ENCODE measurements at regions not wholly inside any gene's neighbourhood (a gene's known extent, or its start where the extent isn't known, plus 50 kb on each side); places are given as distances from the start of the nearest gene placed in this dataset.

DNA sequence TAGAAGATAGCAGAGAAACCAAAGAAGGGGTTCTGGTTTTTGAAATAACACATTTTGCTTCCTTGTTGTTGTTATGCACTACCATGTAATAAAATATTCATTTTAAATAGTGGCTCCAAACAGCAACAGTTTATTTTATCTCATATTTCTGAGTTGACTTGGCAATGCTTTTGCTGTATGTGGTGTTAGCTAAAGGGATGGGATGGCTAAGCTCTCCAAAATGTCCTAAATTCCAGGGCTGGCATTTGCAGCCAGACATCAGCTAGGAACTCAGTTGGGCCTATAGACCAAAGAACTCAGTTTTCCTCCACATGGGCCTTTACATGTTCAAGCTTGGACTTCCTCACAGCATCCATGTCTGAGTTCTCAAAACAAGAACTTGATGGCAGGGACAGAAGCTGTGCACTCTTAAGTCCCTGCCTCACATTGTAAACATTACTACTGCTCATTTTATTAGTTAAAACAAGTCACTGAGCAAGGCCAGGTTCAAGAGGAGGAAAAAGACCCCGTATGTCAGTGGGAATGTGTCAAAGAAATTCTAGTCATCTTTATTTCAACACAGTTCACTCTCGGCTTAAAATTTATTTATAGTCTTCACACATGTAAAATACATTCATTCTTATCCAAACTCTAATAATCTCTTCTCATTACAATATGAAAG, 819.3 kb upstream of the PCDH20 start:
- H2BK5ac ChIP-seq (ENCODE audit: low read length): no peak overlapping the region
- H3K79me1 ChIP-seq (ENCODE audit: low read length): no peaks in the 10 kb centered on the region
- no peaks in the 10 kb centered on the region for H3K27me3 ChIP-seq (ENCODE audit: insufficient read depth, low read length, poor library complexity)
- H3K79me2 ChIP-seq (ENCODE audit: control insufficient read depth, insufficient read depth, low read length): no peaks in the 10 kb centered on the region
- H3K36me3 ChIP-seq (ENCODE audit: control insufficient read depth, insufficient read depth, low read length): no peaks in the 10 kb centered on the region
- no peak overlapping the region for H3K56ac ChIP-seq (ENCODE audit: low read length)
- H3K9ac ChIP-seq (ENCODE audit: low read length): no peak overlapping the region
- no peak overlapping the region for H3K18ac ChIP-seq (ENCODE audit: low read length)
- H4K5ac ChIP-seq (ENCODE audit: low read length): no peak overlapping the region
- no peak overlapping the region for H2BK15ac ChIP-seq (replicated peaks; ENCODE audit: low read depth)
- H3K27ac ChIP-seq (ENCODE audit: low read depth, low read length): no peak overlapping the region
- 100% methylated on average over 1 of the region's 2 CpGs for WGBS (ENCODE audit: extremely low coverage, insufficient coverage, low lambda C conversion rate)
- no peak overlapping the region for H2BK120ac ChIP-seq (ENCODE audit: low read depth, low read length)
- no peak overlapping the region for H3K23ac ChIP-seq (ENCODE audit: low read length)
- H3K4me2 ChIP-seq (ENCODE audit: low read length): no peak overlapping the region
- DNase-seq: no peak
- no peak overlapping the region for H3K4ac ChIP-seq (ENCODE audit: low read depth, low read length)
- no peak overlapping the region for H4K8ac ChIP-seq (ENCODE audit: low read depth, low read length)
- no peak overlapping the region for H2AK5ac ChIP-seq (ENCODE audit: low read length)
- no peaks in the 10 kb centered on the region for H3K4me1 ChIP-seq (ENCODE audit: control insufficient read depth, low read depth, low read length)
- no peak overlapping the region for H3K4me3 ChIP-seq (ENCODE audit: low read length)

DNA sequence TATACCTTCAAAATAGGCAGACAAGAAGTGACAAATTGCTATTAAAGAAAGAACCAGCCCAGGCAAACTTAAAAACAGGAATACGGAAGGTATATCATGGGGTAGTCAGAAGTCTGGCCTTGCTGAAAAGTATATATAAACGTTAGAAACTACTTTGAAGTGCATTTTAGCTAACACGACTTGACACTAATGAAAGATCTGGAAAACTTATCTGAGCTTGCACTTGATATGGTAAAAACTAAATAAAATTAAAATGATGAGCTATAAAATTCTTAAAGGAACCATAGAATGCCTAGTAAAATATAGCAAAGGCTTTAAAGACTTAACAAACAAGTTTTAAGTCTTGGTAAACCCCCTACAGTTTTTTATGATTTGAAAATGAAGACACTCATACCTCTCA, 795.3 kb upstream of the PCDH20 start:
- Histone ChIP-seq H3K27me3 (ENCODE audit: insufficient read depth, low read length, poor library complexity) (no peaks in the 10 kb centered on the region), H3K9ac (ENCODE audit: low read length) (no peak overlapping the region), H3K56ac (ENCODE audit: low read length) (no peak overlapping the region), H3K23ac (ENCODE audit: low read length) (no peak overlapping the region), H3K4me2 (ENCODE audit: low read length) (no peak overlapping the region), H3K79me2 (ENCODE audit: control insufficient read depth, insufficient read depth, low read length) (no peaks in the 10 kb centered on the region), H3K4me3 (ENCODE audit: low read length) (no peak overlapping the region), H4K5ac (ENCODE audit: low read length) (no peak overlapping the region), H2BK5ac (ENCODE audit: low read length) (no peak overlapping the region), H2BK120ac (ENCODE audit: low read depth, low read length) (no peak overlapping the region), H3K4me1 (ENCODE audit: control insufficient read depth, low read depth, low read length) (no peaks in the 10 kb centered on the region), H3K27ac (ENCODE audit: low read depth, low read length) (no peak overlapping the region), H3K36me3 (ENCODE audit: control insufficient read depth, insufficient read depth, low read length) (no peaks in the 10 kb centered on the region), H2BK15ac (replicated peaks; ENCODE audit: low read depth) (no peak overlapping the region), H3K79me1 (ENCODE audit: low read length) (no peaks in the 10 kb centered on the region), H2AK5ac (ENCODE audit: low read length) (no peak overlapping the region), H3K18ac (ENCODE audit: low read length) (no peak overlapping the region), H3K4ac (ENCODE audit: low read depth, low read length) (no peak overlapping the region), H4K8ac (ENCODE audit: low read depth, low read length) (no peak overlapping the region)
- no peak for DNase-seq
- no CpG with 5 or more reads among the region's 3 CpGs for WGBS (ENCODE audit: extremely low coverage, insufficient coverage, low lambda C conversion rate)

DNA sequence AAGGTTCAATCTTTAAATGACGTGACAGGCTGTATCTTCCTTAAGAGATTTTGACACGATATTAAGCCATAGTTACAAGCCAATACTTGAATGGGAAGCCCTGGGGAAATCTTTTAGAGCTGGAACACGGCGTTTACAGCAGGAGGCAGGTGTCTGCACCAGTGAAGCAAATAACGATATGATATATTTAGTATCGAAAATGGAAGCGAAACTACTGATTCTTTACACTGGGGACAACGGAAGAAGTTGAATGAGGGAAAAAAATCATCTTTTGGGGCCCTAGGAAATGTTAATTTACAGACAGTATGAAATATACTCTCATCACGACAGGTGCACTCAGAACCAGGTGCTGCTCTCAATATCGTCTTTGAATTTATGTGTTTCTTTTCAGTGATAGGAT, 793.9 kb upstream of the PCDH20 start:
- Histone ChIP-seq H3K23ac (ENCODE audit: low read length) (no peak overlapping the region), H3K4me1 (ENCODE audit: control insufficient read depth, low read depth, low read length) (no peaks in the 10 kb centered on the region), H3K4me2 (ENCODE audit: low read length) (no peak overlapping the region), H3K4me3 (ENCODE audit: low read length) (no peak overlapping the region), H3K9ac (ENCODE audit: low read length) (no peak overlapping the region), H3K4ac (ENCODE audit: low read depth, low read length) (no peak overlapping the region), H2BK5ac (ENCODE audit: low read length) (no peak overlapping the region), H3K79me2 (ENCODE audit: control insufficient read depth, insufficient read depth, low read length) (no peaks in the 10 kb centered on the region), H3K79me1 (ENCODE audit: low read length) (no peaks in the 10 kb centered on the region), H2BK120ac (ENCODE audit: low read depth, low read length) (no peak overlapping the region), H3K27ac (ENCODE audit: low read depth, low read length) (no peak overlapping the region), H2BK15ac (replicated peaks; ENCODE audit: low read depth) (no peak overlapping the region), H4K8ac (ENCODE audit: low read depth, low read length) (no peak overlapping the region), H4K5ac (ENCODE audit: low read length) (no peak overlapping the region), H3K56ac (ENCODE audit: low read length) (no peak overlapping the region), H3K27me3 (ENCODE audit: insufficient read depth, low read length, poor library complexity) (no peaks in the 10 kb centered on the region), H3K36me3 (ENCODE audit: control insufficient read depth, insufficient read depth, low read length) (no peaks in the 10 kb centered on the region), H2AK5ac (ENCODE audit: low read length) (no peak overlapping the region), H3K18ac (ENCODE audit: low read length) (no peak overlapping the region)
- no peak for DNase-seq
- WGBS (ENCODE audit: extremely low coverage, insufficient coverage, low lambda C conversion rate): no CpG with 5 or more reads among the region's 10 CpGs

DNA sequence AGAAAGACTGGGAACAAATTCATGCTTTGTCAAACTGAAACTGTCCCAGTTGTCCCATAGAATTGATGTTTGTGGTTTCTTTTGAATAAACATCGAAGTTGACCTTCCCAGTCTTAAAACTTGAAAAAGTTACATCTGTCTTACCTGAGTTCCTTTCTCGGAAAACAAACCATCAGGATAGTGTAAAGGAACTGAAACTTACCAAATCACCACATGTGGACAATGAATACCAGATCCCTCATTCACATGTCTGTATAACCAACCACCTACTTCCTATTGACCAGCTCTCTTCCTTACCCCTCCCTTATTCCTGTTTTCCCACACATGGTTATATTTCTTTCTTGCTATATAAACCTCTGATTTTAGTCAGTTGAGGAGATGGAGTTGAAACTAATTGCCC, 791.7 kb upstream of the PCDH20 start:
- Histone ChIP-seq H2BK15ac (replicated peaks; ENCODE audit: low read depth) (no peak overlapping the region), H3K4me3 (ENCODE audit: low read length) (no peak overlapping the region), H3K4me1 (ENCODE audit: control insufficient read depth, low read depth, low read length) (no peaks in the 10 kb centered on the region), H2BK120ac (ENCODE audit: low read depth, low read length) (no peak overlapping the region), H4K5ac (ENCODE audit: low read length) (no peak overlapping the region), H3K4ac (ENCODE audit: low read depth, low read length) (no peak overlapping the region), H3K27ac (ENCODE audit: low read depth, low read length) (no peak overlapping the region), H3K27me3 (ENCODE audit: insufficient read depth, low read length, poor library complexity) (no peaks in the 10 kb centered on the region), H3K36me3 (ENCODE audit: control insufficient read depth, insufficient read depth, low read length) (no peaks in the 10 kb centered on the region), H4K8ac (ENCODE audit: low read depth, low read length) (no peak overlapping the region), H3K56ac (ENCODE audit: low read length) (no peak overlapping the region), H3K23ac (ENCODE audit: low read length) (no peak overlapping the region), H2BK5ac (ENCODE audit: low read length) (no peak overlapping the region), H3K18ac (ENCODE audit: low read length) (no peak overlapping the region), H3K79me2 (ENCODE audit: control insufficient read depth, insufficient read depth, low read length) (no peaks in the 10 kb centered on the region), H3K79me1 (ENCODE audit: low read length) (no peaks in the 10 kb centered on the region), H3K9ac (ENCODE audit: low read length) (no peak overlapping the region), H2AK5ac (ENCODE audit: low read length) (no peak overlapping the region), H3K4me2 (ENCODE audit: low read length) (no peak overlapping the region)
- DNase-seq: no peak
- no CpG with 5 or more reads among the region's 2 CpGs for WGBS (ENCODE audit: extremely low coverage, insufficient coverage, low lambda C conversion rate)

DNA sequence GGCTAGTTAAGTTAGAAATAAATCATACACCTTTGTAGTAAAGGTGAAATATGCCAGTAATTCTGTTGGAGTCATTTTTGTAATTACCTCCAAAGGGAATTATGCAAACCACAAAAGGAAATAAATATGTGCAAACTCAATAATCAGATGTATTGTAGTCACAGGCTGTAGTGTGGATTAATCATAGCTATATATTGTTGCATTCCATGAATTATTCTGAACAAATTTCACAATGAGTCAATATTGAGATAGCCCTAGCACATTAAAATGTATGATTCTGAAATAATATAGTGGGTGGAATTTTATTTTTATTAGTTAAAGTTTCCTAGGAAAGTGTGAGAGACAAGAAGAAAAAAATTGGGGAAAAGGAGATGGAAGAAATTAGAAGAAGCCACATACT, 790.5 kb upstream of the PCDH20 start:
- H2BK15ac ChIP-seq (replicated peaks; ENCODE audit: low read depth): no peak overlapping the region
- H3K79me2 ChIP-seq (ENCODE audit: control insufficient read depth, insufficient read depth, low read length): no peaks in the 10 kb centered on the region
- H3K56ac ChIP-seq (ENCODE audit: low read length): no peak overlapping the region
- H3K27me3 ChIP-seq (ENCODE audit: insufficient read depth, low read length, poor library complexity): no peaks in the 10 kb centered on the region
- H3K36me3 ChIP-seq (ENCODE audit: control insufficient read depth, insufficient read depth, low read length): no peaks in the 10 kb centered on the region
- H2BK120ac ChIP-seq (ENCODE audit: low read depth, low read length): no peak overlapping the region
- H3K4me3 ChIP-seq (ENCODE audit: low read length): no peak overlapping the region
- no peak overlapping the region for H3K9ac ChIP-seq (ENCODE audit: low read length)
- no peak overlapping the region for H3K27ac ChIP-seq (ENCODE audit: low read depth, low read length)
- no peak overlapping the region for H3K4me2 ChIP-seq (ENCODE audit: low read length)
- no peak overlapping the region for H2AK5ac ChIP-seq (ENCODE audit: low read length)
- H3K4ac ChIP-seq (ENCODE audit: low read depth, low read length): no peak overlapping the region
- H4K5ac ChIP-seq (ENCODE audit: low read length): no peak overlapping the region
- no peak overlapping the region for H4K8ac ChIP-seq (ENCODE audit: low read depth, low read length)
- H3K23ac ChIP-seq (ENCODE audit: low read length): no peak overlapping the region
- no peaks in the 10 kb centered on the region for H3K4me1 ChIP-seq (ENCODE audit: control insufficient read depth, low read depth, low read length)
- H3K79me1 ChIP-seq (ENCODE audit: low read length): no peaks in the 10 kb centered on the region
- no peak overlapping the region for H3K18ac ChIP-seq (ENCODE audit: low read length)
- H2BK5ac ChIP-seq (ENCODE audit: low read length): no peak overlapping the region
- no peak for DNase-seq

DNA sequence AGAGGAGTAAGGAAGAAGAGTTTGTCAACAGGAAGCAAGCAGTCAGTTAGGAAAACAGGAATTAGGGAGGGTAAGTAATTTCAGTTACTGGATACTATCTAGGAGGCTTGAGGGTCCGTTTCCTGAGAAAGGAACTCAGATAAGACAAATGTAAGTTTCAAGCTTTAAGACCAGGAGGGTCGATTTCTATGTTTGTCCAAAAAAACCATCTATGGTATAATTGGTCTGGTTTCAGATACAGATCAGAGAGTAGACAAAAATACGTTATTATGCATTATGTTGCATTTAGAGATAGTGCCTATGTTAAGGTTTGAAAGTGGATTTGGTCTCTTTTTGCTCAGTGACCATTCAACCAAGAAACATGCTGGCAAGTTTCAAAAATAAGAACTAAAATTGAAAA, 789.6 kb upstream of the PCDH20 start:
- no peaks in the 10 kb centered on the region for H3K4me1 ChIP-seq (ENCODE audit: control insufficient read depth, low read depth, low read length)
- H3K4me2 ChIP-seq (ENCODE audit: low read length): no peak overlapping the region
- H3K36me3 ChIP-seq (ENCODE audit: control insufficient read depth, insufficient read depth, low read length): no peaks in the 10 kb centered on the region
- H3K79me1 ChIP-seq (ENCODE audit: low read length): no peaks in the 10 kb centered on the region
- no peak for DNase-seq
- H3K27me3 ChIP-seq (ENCODE audit: insufficient read depth, low read length, poor library complexity): no peaks in the 10 kb centered on the region
- no peak overlapping the region for H3K9ac ChIP-seq (ENCODE audit: low read length)
- H2BK15ac ChIP-seq (replicated peaks; ENCODE audit: low read depth): no peak overlapping the region
- H4K5ac ChIP-seq (ENCODE audit: low read length): no peak overlapping the region
- no peak overlapping the region for H4K8ac ChIP-seq (ENCODE audit: low read depth, low read length)
- no peak overlapping the region for H3K18ac ChIP-seq (ENCODE audit: low read length)
- H3K56ac ChIP-seq (ENCODE audit: low read length): no peak overlapping the region
- H2BK5ac ChIP-seq (ENCODE audit: low read length): no peak overlapping the region
- H3K4me3 ChIP-seq (ENCODE audit: low read length): no peak overlapping the region
- no CpG with 5 or more reads among the region's 3 CpGs for WGBS (ENCODE audit: extremely low coverage, insufficient coverage, low lambda C conversion rate)
- H3K79me2 ChIP-seq (ENCODE audit: control insufficient read depth, insufficient read depth, low read length): no peaks in the 10 kb centered on the region
- no peak overlapping the region for H2BK120ac ChIP-seq (ENCODE audit: low read depth, low read length)
- no peak overlapping the region for H2AK5ac ChIP-seq (ENCODE audit: low read length)
- H3K4ac ChIP-seq (ENCODE audit: low read depth, low read length): no peak overlapping the region
- H3K23ac ChIP-seq (ENCODE audit: low read length): no peak overlapping the region
- H3K27ac ChIP-seq (ENCODE audit: low read depth, low read length): no peak overlapping the region
